ENCODE measurements at regions not wholly inside any gene's neighbourhood (a gene's known extent, or its start where the extent isn't known, plus 50 kb on each side); places are given as distances from the start of the nearest gene placed in this dataset.

DNA sequence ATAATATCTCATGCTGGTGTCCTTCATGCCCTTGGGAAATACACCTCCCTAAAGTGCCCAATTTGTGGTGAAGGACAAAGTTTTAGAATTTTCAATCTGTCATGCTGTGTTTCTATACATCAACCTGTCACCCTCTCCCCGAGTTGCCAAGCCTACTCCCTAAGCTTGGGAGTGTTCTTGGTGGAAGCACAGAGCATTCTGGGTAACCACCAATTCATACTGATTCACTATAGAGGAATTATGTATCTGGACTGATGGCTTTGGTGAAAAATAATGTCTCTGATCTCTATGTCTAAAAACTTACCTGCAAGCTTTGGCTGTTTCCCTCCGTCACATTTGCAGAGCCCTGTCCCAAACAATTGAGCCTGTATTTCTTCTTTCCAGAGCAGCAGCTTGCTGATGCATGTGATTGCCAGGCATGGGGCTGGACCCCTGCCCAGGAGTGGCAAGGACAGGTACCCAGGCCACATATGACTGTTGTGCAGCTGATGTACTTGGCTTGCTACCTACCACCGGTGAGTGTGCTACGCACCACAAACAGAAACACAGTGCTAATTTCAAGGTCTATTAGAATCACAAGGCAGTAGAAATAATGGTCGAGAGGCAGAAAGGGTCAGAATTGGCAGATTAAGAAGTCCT, 202.8 kb upstream of the CITED2 start:
- Histone ChIP-seq H3F3A (ENCODE audit: insufficient read depth, low read length, poor library complexity, severe bottlenecking) (no peaks in the 10 kb centered on the region), H3K79me2 (replicated peaks; ENCODE audit: insufficient read depth, low read length) (no peaks in the 10 kb centered on the region), H2AFZ (ENCODE audit: low read depth, low read length) (no peak overlapping the region), H3K36me3 (ENCODE audit: insufficient read depth, low read length) (no peaks in the 10 kb centered on the region), H3K27ac (ENCODE audit: low read length) (no peak overlapping the region), H3K4me2 (ENCODE audit: low read length) (no peak overlapping the region), H3K27me3 (ENCODE audit: insufficient read depth, low read depth, low read length) (no peaks in the 10 kb centered on the region), H4K20me1 (ENCODE audit: insufficient read depth) (no peaks in the 10 kb centered on the region), H3K9me3 (ENCODE audit: low read length) (no peaks in the 10 kb centered on the region), H3K9me2 (ENCODE audit: insufficient read depth, low read length) (no peaks in the 10 kb centered on the region), H3K4me3 (ENCODE audit: low read length) (no peak overlapping the region), H3K9ac (ENCODE audit: low read length) (no peak overlapping the region)
- no peak for TF ChIP-seq POLR2AphosphoS5 (IDR thresholded peaks at IDR 0.05)
- TF ChIP-seq RAD21 (conservative IDR thresholded peaks at IDR 0.05) = no peak
- no peak for TF ChIP-seq TAF1 (IDR thresholded peaks at IDR 0.05; ENCODE audit: low read depth)
- no peak for TF ChIP-seq EZH2 (IDR thresholded peaks at IDR 0.05; ENCODE audit: borderline replicate concordance, insufficient read depth, low read length, poor library complexity, severe bottlenecking)
- no peak for TF ChIP-seq MXI1 (conservative IDR thresholded peaks at IDR 0.05; ENCODE audit: poor library complexity, severe bottlenecking)
- TF ChIP-seq, protein P1, sequence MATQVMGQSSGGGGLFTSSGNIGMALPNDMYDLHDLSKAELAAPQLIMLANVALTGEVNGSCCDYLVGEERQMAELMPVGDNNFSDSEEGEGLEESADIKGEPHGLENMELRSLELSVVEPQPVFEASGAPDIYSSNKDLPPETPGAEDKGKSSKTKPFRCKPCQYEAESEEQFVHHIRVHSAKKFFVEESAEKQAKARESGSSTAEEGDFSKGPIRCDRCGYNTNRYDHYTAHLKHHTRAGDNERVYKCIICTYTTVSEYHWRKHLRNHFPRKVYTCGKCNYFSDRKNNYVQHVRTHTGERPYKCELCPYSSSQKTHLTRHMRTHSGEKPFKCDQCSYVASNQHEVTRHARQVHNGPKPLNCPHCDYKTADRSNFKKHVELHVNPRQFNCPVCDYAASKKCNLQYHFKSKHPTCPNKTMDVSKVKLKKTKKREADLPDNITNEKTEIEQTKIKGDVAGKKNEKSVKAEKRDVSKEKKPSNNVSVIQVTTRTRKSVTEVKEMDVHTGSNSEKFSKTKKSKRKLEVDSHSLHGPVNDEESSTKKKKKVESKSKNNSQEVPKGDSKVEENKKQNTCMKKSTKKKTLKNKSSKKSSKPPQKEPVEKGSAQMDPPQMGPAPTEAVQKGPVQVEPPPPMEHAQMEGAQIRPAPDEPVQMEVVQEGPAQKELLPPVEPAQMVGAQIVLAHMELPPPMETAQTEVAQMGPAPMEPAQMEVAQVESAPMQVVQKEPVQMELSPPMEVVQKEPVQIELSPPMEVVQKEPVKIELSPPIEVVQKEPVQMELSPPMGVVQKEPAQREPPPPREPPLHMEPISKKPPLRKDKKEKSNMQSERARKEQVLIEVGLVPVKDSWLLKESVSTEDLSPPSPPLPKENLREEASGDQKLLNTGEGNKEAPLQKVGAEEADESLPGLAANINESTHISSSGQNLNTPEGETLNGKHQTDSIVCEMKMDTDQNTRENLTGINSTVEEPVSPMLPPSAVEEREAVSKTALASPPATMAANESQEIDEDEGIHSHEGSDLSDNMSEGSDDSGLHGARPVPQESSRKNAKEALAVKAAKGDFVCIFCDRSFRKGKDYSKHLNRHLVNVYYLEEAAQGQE (IDR thresholded peaks at IDR 0.05; ENCODE audit: borderline replicate concordance) = no peak
- TF ChIP-seq, protein P2, sequence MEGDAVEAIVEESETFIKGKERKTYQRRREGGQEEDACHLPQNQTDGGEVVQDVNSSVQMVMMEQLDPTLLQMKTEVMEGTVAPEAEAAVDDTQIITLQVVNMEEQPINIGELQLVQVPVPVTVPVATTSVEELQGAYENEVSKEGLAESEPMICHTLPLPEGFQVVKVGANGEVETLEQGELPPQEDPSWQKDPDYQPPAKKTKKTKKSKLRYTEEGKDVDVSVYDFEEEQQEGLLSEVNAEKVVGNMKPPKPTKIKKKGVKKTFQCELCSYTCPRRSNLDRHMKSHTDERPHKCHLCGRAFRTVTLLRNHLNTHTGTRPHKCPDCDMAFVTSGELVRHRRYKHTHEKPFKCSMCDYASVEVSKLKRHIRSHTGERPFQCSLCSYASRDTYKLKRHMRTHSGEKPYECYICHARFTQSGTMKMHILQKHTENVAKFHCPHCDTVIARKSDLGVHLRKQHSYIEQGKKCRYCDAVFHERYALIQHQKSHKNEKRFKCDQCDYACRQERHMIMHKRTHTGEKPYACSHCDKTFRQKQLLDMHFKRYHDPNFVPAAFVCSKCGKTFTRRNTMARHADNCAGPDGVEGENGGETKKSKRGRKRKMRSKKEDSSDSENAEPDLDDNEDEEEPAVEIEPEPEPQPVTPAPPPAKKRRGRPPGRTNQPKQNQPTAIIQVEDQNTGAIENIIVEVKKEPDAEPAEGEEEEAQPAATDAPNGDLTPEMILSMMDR (IDR thresholded peaks at IDR 0.05; ENCODE audit: poor library complexity, severe bottlenecking) = no peak
- no peak for TF ChIP-seq EP300 (conservative IDR thresholded peaks at IDR 0.05; ENCODE audit: poor library complexity, severe bottlenecking)
- no peak for TF ChIP-seq SMC3 (conservative IDR thresholded peaks at IDR 0.05; ENCODE audit: poor library complexity)

DNA sequence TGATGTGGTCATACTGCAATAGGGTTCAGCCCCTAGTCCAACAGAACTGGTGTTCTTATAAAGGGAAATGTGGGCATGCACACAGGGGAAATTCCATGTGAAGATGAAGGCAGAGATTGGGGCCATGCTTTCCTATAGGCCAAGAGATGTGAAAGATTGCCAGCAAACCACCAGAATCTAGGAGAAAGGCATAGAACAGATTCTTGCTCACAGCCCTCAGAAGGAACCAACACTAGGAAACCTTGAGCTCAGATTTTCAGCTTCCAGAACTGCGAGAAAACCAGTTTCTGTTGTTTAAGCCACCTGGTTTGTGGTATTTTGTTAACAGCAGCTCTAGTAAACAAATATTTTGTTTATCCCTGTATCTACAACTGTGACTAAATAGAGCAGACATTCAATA, 197.6 kb upstream of the CITED2 start:
- Histone ChIP-seq H3K9ac (ENCODE audit: low read length) (no peak overlapping the region), H3K9me2 (ENCODE audit: insufficient read depth, low read length) (no peaks in the 10 kb centered on the region), H2AFZ (ENCODE audit: low read depth, low read length) (no peak overlapping the region), H3K4me3 (ENCODE audit: low read length) (no peak overlapping the region), H3K79me2 (replicated peaks; ENCODE audit: insufficient read depth, low read length) (no peaks in the 10 kb centered on the region), H3K27ac (ENCODE audit: low read length) (no peak overlapping the region), H3F3A (ENCODE audit: insufficient read depth, low read length, poor library complexity, severe bottlenecking) (no peaks in the 10 kb centered on the region), H4K20me1 (ENCODE audit: insufficient read depth) (no peaks in the 10 kb centered on the region), H3K9me3 (ENCODE audit: low read length) (no peaks in the 10 kb centered on the region), H3K36me3 (ENCODE audit: insufficient read depth, low read length) (no peaks in the 10 kb centered on the region), H3K4me2 (ENCODE audit: low read length) (no peak overlapping the region), H3K27me3 (ENCODE audit: insufficient read depth, low read depth, low read length) (no peaks in the 10 kb centered on the region)
- no peak for TF ChIP-seq SMC3 (conservative IDR thresholded peaks at IDR 0.05; ENCODE audit: poor library complexity)
- TF ChIP-seq, protein P1 (IDR thresholded peaks at IDR 0.05; ENCODE audit: borderline replicate concordance) = no peak
- TF ChIP-seq RAD21 (conservative IDR thresholded peaks at IDR 0.05) = no peak
- TF ChIP-seq MXI1 (conservative IDR thresholded peaks at IDR 0.05; ENCODE audit: poor library complexity, severe bottlenecking) = no peak
- TF ChIP-seq, protein P2 (IDR thresholded peaks at IDR 0.05; ENCODE audit: poor library complexity, severe bottlenecking) = no peak
- TF ChIP-seq EZH2 (IDR thresholded peaks at IDR 0.05; ENCODE audit: borderline replicate concordance, insufficient read depth, low read length, poor library complexity, severe bottlenecking) = no peak

Data from neural cell (in vitro differentiated cells).